GM21529 (cell line): ENCODE measurements at regions not wholly inside any gene's neighbourhood (a gene's known extent, or its start where the extent isn't known, plus 50 kb on each side); places are given as distances from the start of the nearest gene placed in this dataset.
"Not testable (repeated sequence)": the region's sequence is repeated elsewhere in the genome, so short reads cannot be mapped to it uniquely, and the experiment has no call there.

Experiments
- ATAC-seq: cut with Tn5 transposase; IDR thresholded peaks from one replicate; pipeline ENCODE4 v1.9.1; 2021; ENCODE audit not compliant: unreplicated experiment

- ATAC-seq, result no peak
Measured at GRCh38 chr6:6966569-6966968, 141.2 kb upstream of the RREB1 start.

DNA sequence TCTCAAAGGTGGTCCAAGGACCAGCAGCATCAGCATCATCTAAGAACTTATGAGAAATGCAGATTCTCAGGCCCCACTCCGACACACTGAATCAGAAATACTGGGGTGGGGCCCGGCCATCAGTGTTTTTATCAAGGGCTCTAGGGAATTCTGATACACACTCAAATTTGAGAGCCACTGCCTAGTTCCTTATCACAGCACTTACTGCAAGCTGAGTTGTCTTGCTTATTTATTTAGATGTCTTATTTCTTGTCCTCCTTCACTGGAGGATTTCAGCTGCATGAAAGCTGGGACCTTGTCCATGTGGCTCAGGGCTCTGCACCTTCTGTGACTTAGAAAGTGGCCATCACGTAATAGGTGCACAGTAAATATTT is 139.4 kb upstream of the RREB1 start:
- no peak for ATAC-seq

- no peak for ATAC-seq
Measured at GRCh38 chr6:6968731-6969552, 138.8 kb upstream of the RREB1 start.

- ATAC-seq, result no peak
Measured at GRCh38 chr6:6969761-6970223, 138.0 kb upstream of the RREB1 start.

DNA sequence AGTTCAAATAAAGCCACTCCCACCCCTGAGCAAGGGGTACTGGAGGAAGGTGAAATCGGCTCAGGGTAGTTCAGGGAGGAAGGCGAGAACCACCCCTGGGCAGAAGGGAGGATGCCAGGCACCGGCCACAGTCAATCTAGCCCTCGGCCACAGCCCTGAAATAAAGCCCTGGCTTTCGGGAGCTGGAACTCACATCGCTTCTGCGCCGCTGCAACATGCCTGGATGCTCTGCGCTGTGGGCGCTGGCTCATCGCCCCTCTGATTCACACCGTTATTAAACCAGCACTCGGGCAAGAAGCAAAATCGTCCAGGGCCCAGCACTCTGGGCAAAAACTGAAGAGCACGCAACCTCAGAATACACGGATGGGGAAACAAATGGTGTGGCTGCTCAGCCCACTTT is 136.9 kb upstream of the RREB1 start:
- no peak for ATAC-seq

DNA sequence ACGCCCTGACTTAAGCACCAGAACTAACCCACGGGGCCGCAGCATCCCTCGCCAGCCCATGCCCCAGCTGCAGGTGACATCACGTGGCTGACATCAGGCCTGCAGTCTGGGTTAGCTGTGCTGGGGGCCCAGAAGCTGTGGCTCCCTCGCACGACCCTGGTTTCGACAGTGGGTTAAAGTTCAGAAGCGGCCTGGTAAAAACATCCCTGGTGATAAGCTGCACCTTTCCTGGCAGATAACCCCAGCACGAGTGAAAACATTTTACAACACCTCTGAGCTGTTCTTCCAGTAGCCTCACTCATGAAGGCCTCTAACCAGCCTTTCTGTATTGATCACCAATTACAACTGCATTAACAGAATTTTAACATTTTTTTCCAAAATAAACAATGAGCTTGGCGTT is 136.4 kb upstream of the RREB1 start:
- ATAC-seq, result no peak

GRCh38 chr6:6972456-6972855 is 135.3 kb upstream of the RREB1 start:
- no peak for ATAC-seq

DNA sequence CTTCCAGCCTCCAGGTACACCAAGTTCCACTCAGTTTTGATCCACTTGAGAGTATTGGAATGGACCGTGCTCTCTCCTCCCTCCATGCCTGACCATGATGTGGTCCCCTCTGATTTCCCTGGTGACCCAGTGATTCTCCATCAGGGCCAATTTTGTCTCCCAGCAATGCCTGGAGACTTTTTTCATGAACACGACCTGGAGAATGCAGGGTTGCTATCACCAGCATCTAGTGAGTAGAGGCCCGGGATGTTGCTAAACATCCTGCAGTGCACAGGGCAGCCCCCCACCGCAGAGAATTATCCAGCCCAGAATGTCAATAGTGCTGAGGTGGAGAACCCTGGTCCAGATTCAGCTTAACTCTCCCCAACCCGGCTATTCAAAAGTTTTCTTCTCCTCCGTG is 134.0 kb upstream of the RREB1 start:
- no peak for ATAC-seq

- ATAC-seq, result no peak
Measured at GRCh38 chr6:6975459-6976111, 132.2 kb upstream of the RREB1 start.

- no peak for ATAC-seq
Measured at GRCh38 chr6:6976193-6976592, 131.6 kb upstream of the RREB1 start.

DNA sequence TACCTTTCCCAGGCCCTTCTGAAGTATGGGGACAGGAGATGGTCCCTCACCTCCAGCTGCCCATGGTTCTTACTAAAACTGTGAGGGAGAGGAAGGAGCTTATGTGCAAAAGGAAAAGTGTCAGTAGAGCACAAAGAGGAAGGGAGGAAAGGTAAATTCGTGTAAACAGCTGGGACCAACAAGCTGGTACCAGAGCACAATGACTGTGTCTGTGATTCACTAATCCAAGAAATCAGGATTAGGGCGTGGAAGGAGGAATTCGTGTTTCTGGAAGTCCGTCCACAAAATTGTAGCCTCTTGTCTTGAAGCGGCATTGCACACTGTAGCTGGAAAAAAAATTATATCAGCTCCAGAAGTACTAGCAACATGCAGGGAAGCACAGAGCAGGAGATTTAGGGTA is 129.0 kb upstream of the RREB1 start:
- ATAC-seq, result no peak

DNA sequence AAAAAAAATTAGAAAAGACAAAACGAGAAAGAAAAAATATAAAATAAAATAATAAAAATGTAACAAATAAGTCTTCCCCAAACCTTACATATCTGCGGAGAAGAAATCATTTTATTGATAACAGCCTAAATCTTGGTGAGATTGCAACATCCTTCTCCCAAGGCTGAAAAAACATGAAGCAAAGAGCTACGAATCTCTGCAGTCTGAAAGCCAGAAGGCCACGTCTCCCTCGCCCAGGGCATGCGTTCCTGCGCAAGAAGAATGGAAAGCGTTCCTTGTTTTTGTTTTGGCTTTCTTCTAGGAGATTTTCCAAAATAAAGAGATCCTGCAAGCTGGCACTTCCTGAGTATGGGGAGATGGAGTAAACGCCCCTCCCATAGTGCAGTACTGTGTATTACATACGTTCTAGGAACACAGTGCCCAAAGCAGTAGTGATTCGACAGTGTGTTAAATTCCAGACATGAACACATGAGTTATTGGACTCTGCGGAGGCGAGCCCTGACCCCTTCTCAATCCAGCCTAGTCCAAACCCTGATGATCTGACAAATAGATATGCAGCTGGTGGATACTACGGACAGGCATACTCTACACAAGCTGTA is 126.7 kb upstream of the RREB1 start:
- ATAC-seq, result no peak

- no peak for ATAC-seq
Measured at GRCh38 chr6:6981681-6982322, 126.0 kb upstream of the RREB1 start.

- ATAC-seq, result no peak
Measured at GRCh38 chr6:6982663-6983062, 125.1 kb upstream of the RREB1 start.

DNA sequence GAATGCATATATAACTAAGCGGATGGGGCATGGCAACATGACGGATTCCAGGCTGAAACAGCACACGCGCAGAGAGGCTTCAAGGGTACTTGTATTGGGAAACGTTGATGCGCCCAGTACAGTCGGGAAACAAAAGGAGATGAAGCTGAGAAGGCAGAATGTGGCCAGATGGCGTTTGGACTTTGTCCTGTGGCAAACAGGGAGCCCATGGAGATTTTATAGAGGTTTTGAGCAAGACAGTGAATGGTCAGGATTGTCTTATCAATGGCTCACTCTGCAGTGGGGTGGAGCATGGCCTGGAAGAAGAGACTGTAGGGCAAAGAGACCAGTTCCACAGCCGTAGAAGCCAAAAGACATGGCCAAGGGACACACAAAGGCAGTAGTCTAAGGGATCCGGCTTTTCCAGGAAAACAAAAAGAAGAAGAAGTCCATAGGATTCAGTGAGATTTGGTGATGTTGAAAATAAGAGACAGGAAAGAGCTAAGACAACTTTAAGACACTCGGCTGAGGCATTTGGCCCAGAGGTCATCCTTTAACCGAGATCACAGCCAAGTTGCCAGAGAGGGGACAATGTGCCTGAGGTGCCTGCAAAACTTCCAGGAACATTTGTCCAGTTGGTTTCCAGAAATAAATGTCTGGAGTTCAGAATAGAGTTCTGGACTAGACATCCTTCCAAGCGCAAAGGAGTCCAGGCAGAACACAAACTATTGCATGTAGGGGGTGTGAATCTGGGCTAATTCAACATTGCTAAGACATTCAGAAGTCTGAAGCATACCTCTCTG is 123.0 kb upstream of the RREB1 start:
- ATAC-seq, result no peak

DNA sequence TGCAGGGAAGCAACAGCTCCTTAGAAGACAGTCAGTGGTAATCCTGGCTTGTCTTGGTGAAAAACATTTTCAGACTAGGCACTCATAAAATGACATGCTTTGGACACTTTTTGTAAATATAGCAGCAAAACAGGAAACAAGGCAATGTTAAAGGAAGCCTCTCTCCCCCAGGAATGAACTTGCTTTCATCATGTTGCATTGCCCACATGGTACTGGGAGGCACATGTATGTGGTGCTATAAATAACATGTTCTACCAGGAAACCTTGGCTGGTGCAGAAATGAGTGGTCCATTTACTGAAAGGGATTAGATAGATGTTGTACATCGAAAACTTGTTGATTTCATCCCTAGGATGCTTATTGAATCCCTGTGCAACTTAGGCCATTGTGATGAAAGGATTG is 121.4 kb upstream of the RREB1 start:
- ATAC-seq, result no peak

DNA sequence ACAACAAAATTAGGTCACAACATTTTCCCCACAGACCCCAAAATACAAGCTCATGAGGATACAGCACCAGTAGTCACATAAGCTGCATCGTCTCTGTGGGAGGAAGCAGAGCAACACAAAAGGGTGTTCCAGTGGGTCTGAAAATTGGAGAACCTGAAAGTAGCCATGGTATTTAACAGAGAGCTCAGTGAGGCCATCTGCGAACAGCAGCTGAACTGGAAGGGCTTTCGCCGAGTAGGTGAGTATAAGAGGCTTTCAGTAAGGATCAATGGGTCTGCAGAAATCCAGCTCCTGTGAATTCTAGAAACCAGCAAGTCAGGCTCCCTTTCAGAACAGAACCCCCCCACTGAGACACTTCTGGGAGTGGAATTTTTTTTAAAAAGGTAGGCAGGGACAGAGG is 120.0 kb upstream of the RREB1 start:
- ATAC-seq, result no peak

DNA sequence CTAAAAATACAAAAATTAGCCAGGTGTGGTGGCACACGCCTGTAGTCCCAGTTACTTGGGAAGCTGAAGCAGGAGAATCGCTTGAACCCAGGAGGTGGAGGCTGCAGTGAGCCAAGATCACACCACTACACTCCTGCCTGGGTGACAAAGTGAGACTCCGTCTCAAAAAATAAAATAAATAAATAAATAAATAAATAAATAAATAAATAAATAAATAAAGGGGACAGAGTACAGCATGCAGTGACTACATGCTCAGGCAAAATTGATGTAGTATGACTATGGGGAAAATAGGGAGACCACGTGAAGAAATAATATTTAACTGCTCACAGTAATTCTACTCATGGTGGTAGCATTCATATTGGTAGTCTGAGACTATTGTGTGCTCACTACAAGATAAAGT is 117.7 kb upstream of the RREB1 start:
- ATAC-seq, result not testable (repeated sequence)

DNA sequence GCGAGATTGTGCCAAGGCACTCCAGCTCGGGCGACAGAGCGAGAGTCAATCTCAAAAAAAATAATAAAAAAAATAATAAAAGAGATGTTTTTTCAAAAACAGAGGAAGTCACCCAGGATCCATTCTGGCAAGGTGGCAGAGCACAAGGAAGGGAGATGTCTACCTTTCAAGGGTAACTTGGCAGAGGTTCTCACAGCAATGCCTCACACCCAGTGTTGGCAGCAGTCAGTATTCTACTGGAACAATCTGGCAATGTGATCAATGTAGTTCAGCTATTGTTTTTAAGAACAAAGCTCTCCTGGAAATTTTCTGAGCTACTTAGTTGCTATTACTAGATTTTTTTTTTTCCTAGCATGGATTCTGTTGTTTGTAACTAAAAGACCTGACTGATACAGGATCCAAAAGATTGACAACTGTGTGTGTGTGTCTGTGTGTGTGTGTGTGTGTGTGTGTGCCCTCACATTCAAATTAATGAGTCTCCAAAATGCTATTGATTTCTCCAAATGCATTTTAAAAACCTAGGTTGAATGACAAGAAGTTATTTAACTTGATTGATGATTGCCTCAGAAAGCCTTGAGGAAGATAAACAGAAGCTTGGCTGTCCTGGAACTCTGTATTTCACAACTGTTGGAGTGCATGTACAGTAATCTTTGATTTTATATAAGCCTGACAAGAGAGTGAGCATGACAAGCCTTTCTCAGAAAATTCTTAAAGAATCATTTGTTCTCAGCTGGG is 114.1 kb upstream of the RREB1 start:
- ATAC-seq, result no peak

- ATAC-seq, result no peak
Measured at GRCh38 chr6:6994796-6995195, 113.0 kb upstream of the RREB1 start.
